HG03060 (cell line): ENCODE measurements at regions not wholly inside any gene's neighbourhood (a gene's known extent, or its start where the extent isn't known, plus 50 kb on each side); places are given as distances from the start of the nearest gene placed in this dataset.

Experiments
- ATAC-seq: cut with Tn5 transposase; IDR thresholded peaks from one replicate; pipeline ENCODE4 v1.9.1; 2021; ENCODE audit warnings: low read depth, moderate number of reproducible peaks; ENCODE audit not compliant: unreplicated experiment

DNA sequence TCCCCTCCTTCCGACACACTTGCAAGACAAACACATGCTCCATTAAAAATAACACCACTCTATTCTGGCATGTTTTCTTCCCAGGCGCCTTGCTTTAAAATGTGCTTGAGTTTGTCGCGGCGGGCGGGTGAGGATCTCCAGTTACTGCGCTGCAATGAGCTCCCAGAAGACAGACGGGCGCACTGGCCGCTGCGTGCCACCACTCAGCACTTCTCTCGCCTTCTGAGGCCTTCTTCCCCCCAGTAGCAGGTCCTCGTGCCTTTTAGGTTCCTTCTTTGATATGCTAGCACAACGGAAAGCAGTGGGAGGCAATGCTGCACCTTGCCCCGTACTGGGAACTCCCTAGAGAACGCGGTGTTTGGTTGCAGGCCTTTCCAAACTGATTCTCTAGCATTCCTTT, 279.5 kb upstream of the NR5A2 start:
- ATAC-seq: no peak

DNA sequence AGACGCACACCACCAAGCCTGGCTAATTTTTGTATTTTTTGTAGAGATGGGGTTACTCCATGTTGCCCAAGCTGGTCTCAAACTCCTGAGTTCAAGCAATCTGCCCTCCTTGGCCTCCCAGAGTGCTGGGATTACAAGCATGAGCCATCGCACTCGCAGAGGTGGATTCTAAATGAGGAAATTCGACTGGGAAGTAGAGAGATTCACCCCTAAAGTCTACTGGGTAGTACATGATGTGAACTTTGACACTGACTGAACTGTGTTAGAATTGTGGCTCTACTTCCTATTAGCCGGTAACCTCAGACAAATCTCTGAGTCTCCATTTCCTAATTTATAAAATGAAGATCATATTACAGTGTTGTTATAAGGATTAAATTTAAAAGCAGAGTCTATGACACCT, 276.0 kb upstream of the NR5A2 start:
- ATAC-seq: no peak

DNA sequence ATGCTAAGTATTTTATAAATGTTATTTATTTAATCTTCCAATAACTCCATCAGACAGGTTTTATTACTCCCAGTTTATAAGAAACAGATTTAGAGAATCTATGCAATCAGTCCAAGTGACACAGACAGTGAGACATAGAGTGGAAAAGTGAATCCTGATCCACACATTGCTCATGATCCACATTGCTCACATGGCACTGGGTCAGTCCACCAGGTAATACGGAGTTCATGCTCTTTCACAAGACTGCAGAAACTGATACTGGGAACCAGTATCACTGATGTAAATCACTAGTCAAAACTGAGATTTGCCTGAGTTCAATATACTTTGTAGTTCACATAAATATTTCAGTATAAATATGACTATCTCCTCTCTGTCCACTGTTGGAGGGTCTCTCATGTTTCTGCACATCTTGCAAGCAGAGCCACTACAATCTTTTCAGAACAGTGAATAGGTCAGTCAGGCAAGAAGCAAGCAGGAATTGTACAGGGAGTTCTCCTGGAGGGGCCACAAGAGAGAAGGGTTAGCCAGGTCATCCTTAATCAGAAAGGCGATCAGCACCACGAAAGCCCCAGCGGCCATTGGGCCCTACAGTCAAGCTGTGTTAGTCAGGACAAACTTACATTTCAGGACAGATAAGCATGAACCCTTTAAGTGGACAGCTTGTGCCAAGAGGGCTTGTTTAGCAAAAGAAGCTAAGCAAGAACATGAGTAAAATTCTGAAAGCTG, 275.4 kb upstream of the NR5A2 start:
- no peak for ATAC-seq

DNA sequence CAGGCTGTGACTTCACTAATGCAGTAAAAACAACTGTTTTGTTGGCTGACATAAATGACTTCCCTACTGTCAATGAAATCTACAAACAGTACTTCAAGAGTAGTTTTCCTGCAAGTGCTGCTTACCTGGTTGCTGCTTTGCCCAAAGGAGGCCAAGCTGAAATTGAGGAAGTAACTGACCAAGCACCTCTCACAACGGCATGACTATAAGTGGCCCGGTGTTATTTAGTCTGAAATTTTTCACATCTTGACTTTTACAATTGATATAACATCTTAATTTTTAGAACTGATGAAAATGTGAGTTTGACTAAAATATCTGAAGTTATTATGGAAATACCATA, 274.9 kb upstream of the NR5A2 start:
- ATAC-seq: no peak

DNA sequence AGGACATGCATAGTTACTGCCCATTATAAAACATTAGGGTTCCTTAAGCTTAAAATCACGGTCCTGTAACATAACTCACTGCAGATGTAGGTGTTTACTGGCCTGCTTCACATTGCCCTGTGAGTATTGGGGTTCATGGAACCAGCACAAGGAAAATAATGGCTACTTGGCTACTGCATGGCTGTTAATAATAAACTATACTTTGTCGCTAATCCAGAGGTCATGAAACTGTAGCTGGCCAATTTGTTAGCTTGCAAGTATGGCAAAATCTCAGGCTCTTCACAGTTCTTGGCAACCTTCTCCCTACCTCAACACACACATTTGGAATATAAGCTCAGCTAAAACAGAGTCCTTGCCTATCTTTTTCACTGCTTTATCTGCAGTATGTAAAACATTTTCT, 274.0 kb upstream of the NR5A2 start:
- ATAC-seq: no peak

DNA sequence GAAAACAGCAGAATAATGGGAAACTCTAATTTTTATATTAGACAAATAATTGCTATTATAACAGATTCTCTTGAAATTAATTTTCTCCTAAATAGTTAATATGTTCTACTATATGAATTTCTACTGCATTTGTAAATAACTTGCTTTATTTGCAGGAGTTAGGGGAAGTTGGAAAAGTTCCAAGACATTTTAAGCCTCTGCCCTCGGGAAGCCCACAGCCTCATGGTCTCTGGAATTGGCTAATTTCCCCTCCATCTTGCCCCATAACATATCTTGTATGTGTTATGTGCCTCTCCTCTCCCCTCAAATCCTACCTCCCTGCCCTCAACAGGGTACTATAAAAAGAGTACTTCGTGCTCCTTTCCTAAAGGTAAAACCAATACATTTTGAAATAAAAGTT, 271.4 kb upstream of the NR5A2 start:
- no peak for ATAC-seq

DNA sequence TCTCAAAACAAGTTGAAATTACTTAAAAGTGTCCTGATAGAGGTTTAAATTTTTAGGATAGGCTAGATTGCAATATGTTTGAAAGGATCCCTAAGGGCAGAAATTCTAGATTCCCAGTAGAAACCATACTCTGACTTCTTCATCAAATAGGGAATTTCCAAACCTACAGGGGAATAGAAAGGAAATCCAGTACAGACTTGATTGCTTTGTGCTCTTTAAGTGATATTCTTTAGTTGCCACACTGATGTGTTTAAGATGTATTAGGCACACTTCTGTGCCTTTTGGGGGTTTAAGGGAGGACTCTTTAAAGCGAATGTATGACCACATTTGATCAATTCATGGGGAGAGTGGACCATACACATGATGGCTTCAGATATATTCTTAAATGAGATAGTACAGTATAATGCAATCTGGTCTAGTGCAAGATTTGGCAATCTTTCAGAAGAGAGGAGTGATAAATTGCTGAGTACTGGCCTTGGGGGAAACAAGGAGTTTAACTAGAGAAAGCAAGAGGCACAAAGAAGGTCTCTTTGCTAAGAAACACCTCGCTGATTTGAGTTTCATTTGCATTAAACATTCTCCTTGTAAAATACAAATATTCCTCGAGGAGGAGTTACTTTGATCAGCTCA, 268.8 kb upstream of the NR5A2 start:
- ATAC-seq: no peak

DNA sequence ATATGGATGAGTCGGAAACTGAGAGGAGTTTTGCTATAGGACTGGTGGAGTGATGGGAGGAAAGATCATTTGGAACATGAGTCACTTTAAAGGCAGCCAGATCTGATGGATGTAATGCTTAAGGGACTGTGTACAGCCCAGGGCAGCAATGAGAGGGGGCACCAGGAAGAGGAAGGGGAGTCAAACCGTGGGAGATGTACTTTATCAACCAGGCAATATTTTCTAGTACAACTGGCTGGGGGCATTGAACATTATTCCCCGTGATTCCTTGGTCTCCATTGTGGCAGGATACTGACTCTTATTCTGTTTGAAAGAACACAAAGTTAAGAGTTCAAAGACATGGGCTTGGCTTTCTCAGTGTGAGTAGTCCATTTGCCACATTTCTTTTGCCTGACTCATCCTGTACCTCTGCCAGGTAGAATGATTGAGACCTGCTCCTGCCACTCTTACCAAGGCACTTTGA, 268.2 kb upstream of the NR5A2 start:
- no peak for ATAC-seq

DNA sequence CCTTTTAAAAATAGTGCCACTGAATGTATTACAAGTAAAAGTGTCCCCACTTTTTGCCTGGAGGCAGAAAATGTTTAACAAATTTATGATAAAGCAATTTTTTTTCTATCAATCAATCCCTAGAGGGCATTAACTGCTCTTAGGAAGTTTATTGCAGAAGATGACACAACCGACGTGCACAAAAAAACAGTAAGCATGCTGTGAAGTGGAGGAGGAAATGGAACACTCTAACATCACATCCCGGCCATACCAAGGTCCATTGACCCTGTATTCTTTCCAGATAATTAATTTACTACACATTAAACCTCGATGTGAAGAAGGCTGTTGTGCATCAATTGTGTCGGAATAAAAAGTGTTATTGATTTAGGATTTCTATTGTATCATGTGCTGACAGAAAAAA, 264.9 kb upstream of the NR5A2 start:
- no peak for ATAC-seq

DNA sequence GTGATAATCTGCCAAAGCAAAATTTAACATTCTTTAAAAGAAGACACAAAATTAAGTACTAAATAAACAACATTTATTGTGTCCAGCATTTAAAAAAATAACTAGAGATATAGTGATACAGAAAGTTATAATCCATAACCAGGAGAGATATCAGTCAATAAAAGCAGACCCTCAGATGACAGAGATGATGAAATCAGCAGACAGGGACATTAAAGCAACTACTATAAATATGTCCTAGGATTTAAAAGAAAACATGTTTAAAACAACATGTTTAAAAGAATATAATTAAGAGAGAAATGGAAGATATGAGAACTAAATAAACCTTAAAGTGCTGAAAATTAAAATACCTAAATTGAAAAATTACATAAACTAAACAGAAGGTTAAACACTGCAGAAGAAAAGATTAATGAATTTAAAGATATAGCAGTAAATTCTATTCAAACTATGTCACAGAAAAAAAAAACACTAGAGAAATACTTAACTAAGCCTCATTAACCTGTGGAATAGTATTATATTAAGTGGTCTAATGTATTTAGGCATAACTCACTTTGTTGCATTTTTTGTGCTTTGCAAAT, 261.2 kb upstream of the NR5A2 start:
- ATAC-seq: no peak

DNA sequence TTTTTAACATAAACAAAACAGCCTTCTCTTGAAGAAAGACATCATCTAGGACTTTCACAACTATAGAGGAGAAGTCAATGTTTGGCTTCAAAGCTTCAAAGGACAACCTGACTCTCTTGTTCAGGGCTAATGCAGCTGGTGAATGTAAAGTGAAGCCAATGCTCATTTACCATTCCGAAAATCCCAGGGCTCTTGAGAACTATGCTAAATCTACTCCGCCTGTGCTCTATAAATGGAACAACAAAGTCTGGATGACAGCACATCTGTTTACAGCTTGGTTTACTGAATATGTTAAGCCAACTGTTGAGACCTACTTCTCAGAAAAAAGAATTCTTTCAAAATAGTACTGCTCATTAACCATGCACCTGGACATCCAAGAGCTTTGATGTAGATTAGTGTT, 259.8 kb upstream of the NR5A2 start:
- ATAC-seq: no peak

DNA sequence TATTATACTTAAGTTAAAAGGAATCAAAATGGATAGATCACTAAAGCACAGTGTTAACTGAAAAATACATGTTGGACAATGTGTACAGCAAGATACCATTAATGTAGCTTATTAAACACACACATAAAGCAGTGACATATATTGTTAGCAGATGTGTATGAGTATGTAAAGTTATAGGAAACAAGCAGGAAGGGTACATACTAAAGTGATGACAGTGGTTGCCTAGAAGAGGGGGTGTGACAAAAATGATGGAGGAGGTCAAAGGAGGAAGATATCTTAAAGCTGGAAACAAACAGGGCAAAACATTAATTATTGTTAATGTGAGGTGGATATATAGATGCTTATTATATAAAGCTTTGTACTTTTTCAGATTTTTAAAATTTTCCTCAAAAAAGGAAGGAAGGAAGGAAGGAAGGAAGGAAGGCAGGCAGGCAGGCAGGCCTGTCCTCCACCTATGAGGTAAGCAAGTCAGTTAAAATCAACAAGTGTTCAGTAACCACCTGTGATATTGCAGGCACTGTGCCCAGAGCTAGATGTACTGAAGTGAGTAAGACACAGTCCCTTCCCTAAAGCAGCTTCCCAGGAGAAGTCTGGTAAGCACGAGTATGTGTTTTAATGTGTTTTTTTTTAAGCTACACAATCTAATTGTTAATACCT, 252.9 kb upstream of the NR5A2 start:
- ATAC-seq: no peak

DNA sequence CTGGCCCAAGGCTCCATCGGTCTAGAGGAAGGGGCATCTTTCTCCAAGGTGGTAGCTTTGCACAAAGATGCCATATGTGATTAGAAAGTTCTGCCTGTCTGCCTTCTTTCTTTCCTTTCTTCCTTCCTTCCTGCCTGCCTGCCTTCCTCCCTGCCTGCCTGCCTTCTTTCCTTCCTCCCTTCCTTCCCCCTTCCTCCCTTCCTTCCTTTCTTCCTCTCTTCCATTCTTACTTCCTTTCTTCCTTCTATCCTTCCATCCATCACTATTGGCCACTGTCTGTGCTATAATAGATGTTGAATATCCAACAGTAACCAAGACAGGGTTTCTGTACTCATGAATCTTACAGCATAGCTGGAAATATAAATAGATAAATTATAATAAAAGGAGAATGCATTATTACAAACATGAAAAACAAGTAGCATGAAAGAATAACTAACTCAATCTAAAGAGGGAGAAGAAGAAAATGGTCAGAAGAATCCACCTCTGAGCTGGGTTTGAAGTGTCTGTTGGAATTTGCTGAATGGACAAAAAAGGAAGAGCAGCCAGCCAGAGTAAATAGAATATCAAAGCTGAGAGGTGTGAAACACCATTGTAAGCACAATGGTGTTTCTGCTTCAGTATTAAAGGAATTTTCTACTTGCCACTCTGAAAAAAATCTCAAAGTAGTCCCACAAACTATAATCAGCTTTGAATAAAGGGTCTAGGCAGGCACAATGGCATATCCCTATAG, 250.6 kb upstream of the NR5A2 start:
- ATAC-seq: no peak

DNA sequence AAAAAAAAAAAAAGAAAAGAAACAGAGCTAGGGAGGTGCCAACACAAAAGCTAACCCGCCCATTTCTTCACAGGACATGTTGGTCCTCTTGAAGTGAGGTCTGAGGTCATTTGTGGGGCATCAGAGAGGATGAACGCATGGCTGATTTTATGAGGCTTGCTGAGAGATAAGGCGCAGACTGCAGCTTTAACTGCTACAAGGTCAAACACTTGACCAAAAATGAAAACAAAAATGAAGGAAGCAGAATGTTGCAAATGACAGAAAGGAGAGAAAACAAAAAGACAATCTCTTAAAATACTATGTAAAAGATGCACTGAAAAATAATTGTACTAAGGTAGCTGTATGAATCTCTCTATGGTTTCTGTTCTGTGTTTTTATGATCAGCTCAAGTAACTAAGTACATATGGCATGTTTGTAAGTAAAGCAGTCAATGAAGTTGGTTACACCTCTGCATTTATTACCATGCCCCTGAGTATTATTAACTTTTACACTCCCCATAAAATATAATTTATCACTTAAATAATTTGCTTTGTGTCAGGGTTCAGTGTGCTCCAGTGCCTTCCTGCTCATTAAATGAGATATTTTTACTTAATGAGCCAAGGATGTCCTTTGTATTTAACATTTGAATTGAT, 249.1 kb upstream of the NR5A2 start:
- ATAC-seq: no peak

DNA sequence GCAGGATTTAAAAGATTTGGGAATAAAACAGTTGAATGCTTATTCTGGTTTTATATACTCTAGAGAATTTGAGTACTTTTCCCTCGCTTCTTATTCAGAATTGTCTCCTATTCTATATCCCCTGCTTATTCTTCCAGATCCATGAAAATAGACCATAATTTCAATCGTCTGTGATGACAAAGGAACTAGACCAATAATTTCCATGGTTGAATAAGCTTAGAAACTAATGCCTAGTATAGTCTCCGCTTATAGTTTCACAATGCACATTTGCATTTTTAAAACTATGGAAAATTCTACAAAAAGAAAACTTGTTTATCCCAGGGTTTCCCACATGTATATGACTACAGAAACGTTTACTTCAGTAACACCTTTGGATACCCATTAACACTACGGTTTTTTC, 247.4 kb upstream of the NR5A2 start:
- ATAC-seq: no peak

DNA sequence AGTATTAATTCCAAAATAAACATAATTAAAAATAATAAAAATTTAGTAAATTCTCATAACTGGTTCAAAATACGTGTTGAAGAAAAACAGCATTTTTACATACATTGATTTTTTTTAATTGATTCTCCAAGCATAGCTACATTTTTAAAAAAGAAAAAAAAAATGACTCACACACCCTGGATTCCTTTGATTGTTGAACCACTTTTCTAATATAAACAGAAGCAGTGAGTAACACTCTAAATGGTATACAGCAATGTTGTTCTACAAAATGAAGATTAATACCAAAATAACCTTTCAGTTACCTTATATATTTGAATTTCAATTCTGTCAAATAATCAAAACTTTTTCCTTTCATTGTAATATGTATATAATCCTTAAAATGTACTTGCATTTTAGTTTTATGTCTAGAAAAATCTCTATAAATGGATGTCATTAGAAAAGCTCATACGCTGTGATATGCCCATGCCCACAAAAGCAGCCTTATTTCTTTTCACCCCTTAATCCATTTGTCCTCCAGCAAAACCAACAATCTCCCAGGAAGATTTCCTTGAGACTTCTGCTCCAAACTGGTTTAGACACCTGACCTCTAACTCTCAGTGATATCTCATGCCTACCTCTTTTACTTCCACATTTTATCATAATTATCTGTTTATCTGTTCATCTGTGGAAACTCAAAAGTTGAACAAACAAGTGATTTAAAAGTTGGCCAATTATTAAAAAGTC, 246.4 kb upstream of the NR5A2 start:
- ATAC-seq: no peak

DNA sequence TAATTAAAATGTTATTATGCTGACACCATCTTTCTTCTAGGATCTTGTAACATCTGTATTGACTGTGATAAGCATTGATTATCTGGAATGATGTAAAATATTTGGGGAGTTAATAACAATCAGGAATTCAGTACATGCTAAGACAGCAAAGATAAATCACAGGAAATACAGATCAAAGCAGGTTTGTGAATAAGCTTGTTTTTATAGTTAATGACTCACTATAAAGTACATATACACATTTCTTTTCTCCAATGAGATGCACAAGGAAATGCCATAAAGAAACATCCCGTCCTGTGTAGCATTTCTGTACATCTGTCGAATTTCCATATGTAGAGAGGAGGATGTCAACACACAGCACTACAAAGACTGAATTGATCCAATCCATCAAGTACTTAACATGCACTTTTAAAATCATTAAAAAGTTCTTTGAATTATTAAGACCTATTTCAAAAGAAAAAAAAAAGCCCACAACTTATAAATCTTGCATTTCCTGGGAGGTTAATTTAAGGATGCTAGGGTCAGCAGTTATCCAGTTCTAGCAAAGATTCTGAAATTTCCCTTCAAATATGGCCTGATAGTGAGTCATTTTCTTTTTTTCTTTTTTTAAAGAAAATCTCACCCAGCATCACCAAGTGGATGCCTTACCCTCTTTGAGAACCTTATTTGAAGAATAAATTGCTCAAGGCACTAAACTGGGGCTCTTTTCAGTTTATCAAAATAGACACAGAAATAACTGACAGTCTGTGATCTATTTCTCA, 243.2 kb upstream of the NR5A2 start:
- ATAC-seq: no peak

DNA sequence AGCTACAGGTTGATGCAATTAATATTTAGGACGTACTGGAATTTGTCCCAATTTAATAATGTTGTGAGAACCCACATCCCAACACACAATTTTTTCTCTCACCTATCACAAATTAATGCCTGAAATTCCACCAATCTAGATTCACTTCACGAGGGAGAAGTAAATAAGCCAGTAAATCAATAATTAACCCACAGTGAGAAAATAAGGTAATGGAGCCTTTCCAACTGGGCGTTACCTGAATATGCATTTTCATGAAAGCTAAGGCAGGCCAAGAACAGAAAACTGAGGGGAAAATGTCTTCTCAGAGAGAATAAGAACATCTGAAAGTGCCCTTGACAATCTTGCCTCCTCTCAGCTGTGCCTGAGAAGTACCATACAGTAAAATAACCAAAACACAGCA, 240.8 kb upstream of the NR5A2 start:
- ATAC-seq: no peak

DNA sequence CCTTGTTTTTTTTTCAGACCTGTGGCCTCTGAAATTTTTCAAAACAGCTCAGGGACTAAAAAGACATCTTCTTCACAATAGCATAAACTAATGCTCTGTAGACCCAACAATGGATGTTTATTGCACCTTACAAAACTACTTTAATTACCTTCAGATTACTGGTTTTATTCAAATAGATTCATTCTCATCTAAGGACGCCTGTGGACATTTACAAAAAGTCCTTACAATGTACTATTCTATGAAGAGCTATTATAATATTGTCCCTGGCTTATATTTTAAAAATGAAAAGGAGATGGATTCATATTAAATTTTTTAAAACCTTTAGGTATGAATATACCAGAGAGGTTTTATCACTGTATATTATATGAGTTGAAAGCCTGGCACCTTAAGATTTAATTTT, 238.4 kb upstream of the NR5A2 start:
- no peak for ATAC-seq
